Right atrium auricular region (tissue), 2 donors: ENCODE measurements at regions not wholly inside any gene's neighbourhood (a gene's known extent, or its start where the extent isn't known, plus 50 kb on each side); places are given as distances from the start of the nearest gene placed in this dataset.

Experiments
- DNase-seq: peaks from one replicate; pipeline ENCODE4 v3.0.0-alpha.2; 2019; ENCODE audit warnings: low spot score
- H3K27ac ChIP-seq, 2 donors: fragments of 200-600 bp; sonication (generic); 1 replicate in 1 of 2; 2 replicates in 1 of 2; pipeline ENCODE4 v1.5.1; 2016 to 2019
- H3K27me3 ChIP-seq, 2 donors: fragments of 200-600 bp; sonication (generic); one replicate each; pipeline versions ENCODE4 v1.5.1 to v1.6.0; 2017 to 2019
- H3K36me3 ChIP-seq: fragments of 200-600 bp; sonication (generic); one replicate; pipeline ENCODE4 v1.5.1; 2016
- H3K4me1 ChIP-seq, 2 donors: fragments of 200-600 bp; sonication (generic); one replicate each; pipeline versions ENCODE4 v1.5.1 to v1.6.0; 2017 to 2019
- H3K4me3 ChIP-seq, 2 donors: fragments of 200-600 bp; sonication (generic); 1 replicate in 1 of 2; 2 replicates in 1 of 2; pipeline ENCODE4 v1.5.1; 2017 to 2019; ENCODE audit warnings: mild to moderate bottlenecking in 1 of 2, moderate library complexity in 1 of 2
- H3K9me3 ChIP-seq, 2 donors: fragments of 200-600 bp; sonication (generic); one replicate each; pipeline ENCODE4 v1.5.1; 2019
- TF ChIP-seq, protein P1 (sequence below), 2 donors: fragments of 200-600 bp; sonication (generic); IDR thresholded peaks; one replicate each; pipeline ENCODE4 v1.5.1; 2019; ENCODE audit warnings: antibody characterized with exemption in 2 of 2

DNA sequence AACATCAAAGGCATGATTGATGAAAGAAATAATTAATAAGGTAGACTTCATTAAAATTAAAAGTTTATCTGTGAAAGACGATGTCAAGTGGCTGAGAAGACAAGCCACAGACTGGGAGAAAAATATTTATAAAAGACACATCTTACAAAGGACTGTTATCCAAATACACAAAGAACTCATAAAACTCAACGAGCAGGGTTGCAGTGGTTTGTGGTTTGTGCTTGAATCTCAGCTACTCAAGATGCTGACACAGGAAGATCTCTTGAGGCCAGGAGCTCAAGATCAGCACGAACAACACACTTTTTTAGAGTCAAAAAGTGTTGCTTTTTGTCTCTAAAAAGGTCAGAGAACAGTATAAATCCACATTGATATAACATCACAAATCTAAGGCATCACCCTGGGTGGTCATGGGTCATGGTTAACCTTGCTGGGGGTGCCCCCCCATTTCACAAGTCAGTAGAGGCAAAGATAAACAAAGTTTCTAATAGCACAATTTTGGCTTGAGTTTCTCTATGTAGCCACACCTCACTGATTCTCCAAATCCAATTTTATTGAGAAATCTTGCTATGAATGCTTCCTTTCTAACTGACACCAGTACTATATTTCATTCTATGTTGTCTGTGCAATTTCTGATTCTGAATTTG, 342.9 kb upstream of the RPS23 start:
- Histone ChIP-seq H3K9me3 (no peaks in the 10 kb centered on the region), H3K27ac (no peak overlapping the region), H3K4me3 (no peak overlapping the region), H3K4me1 (no peaks in the 10 kb centered on the region), H3K36me3 (no peaks in the 10 kb centered on the region), H3K27me3 (no peaks in the 10 kb centered on the region)
- no peak for DNase-seq
- TF ChIP-seq, protein P1, sequence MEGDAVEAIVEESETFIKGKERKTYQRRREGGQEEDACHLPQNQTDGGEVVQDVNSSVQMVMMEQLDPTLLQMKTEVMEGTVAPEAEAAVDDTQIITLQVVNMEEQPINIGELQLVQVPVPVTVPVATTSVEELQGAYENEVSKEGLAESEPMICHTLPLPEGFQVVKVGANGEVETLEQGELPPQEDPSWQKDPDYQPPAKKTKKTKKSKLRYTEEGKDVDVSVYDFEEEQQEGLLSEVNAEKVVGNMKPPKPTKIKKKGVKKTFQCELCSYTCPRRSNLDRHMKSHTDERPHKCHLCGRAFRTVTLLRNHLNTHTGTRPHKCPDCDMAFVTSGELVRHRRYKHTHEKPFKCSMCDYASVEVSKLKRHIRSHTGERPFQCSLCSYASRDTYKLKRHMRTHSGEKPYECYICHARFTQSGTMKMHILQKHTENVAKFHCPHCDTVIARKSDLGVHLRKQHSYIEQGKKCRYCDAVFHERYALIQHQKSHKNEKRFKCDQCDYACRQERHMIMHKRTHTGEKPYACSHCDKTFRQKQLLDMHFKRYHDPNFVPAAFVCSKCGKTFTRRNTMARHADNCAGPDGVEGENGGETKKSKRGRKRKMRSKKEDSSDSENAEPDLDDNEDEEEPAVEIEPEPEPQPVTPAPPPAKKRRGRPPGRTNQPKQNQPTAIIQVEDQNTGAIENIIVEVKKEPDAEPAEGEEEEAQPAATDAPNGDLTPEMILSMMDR (IDR thresholded peaks at IDR 0.05), result no peak

DNA sequence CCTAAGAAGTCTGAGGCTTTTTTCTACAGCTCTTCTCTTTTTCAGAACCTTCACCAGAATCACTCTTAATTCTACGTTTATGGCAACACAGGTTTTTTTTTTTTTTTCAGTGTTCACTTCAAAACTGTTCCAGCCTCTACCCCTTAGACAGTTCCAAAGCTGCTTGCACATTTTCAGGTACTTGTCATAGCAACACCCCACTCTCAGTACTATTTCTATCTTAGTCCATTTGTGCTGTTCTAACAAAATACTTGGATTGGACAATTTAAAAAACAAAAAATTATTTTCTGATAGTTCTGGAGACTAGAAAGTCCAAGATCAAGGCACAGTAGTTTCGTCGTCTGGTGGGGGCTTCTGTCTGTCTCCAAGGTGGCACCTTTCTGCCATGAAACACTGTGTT, 340.9 kb upstream of the RPS23 start:
- Histone ChIP-seq H3K27ac (no peak overlapping the region), H3K27me3 (no peaks in the 10 kb centered on the region), H3K9me3 (no peaks in the 10 kb centered on the region), H3K4me1 (no peaks in the 10 kb centered on the region), H3K36me3 (no peaks in the 10 kb centered on the region), H3K4me3 (no peak overlapping the region)
- no peak for DNase-seq
- TF ChIP-seq, protein P1 (IDR thresholded peaks at IDR 0.05), result no peak

- no peak overlapping the region for H3K27ac ChIP-seq
- no peaks in the 10 kb centered on the region for H3K4me1 ChIP-seq
- no peaks in the 10 kb centered on the region for H3K27me3 ChIP-seq
- TF ChIP-seq, protein P1 (IDR thresholded peaks at IDR 0.05), result no peak
- H3K36me3 ChIP-seq, result no peaks in the 10 kb centered on the region
- DNase-seq, result no peak
- no peaks in the 10 kb centered on the region for H3K9me3 ChIP-seq
- no peak overlapping the region for H3K4me3 ChIP-seq
Measured at GRCh38 chr5:82614706-82615105, 336.6 kb upstream of the RPS23 start.

DNA sequence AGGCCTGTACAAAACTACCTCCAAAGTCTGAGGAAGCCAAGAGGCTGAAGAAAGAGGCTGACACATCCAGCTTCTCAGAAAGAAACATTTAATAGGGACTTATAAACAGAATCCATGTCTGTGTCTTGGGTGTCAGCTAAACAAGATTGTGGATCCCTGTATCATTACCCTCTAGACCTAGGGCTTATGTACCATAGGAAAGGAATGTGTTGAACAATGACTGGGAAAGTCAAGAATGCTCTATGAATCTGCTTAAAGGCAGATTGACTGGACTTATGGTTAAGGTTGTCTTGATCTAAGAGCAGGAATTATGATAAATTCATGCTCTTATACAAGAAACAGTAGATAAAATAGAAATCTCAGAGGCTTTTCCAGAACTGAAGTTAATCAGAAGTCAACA, 335.7 kb upstream of the RPS23 start:
- no peak overlapping the region for H3K4me3 ChIP-seq
- H3K4me1 ChIP-seq, result no peaks in the 10 kb centered on the region
- H3K9me3 ChIP-seq, result no peaks in the 10 kb centered on the region
- TF ChIP-seq, protein P1 (IDR thresholded peaks at IDR 0.05), result no peak
- H3K36me3 ChIP-seq, result no peaks in the 10 kb centered on the region
- no peak for DNase-seq
- H3K27ac ChIP-seq, result no peak overlapping the region
- H3K27me3 ChIP-seq, result no peaks in the 10 kb centered on the region

- Histone ChIP-seq H3K27me3 (no peaks in the 10 kb centered on the region), H3K4me1 (no peaks in the 10 kb centered on the region), H3K4me3 (no peak overlapping the region), H3K27ac (no peak overlapping the region), H3K36me3 (no peaks in the 10 kb centered on the region), H3K9me3 (no peaks in the 10 kb centered on the region)
- no peak for DNase-seq
- TF ChIP-seq, protein P1 (IDR thresholded peaks at IDR 0.05), result no peak
Measured at GRCh38 chr5:82610686-82611085, 332.5 kb upstream of the RPS23 start.

DNA sequence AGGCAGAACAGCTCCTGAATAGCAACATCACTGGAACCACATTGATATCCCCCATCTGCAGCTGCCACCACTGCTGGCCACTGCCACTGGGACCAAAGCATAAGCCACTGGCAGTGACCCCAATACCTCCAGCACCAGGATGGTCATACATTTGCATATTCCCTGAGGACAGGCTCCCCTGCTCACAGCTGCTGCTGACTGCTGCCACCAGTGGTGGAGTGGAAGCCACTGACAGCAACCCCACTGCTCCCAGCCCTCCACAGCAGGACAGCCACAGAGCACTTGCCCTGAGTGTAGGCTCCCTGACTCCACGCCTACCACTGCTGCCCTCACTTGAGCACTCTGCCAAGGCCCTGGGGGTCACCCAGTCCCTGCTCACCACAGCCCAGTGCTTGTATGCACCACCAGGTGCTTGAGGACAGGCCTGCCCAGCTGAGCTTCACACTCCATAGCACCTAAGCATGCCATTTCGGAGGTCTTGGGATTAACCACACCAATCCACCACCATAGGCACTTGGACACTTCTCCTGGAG, 327.4 kb upstream of the RPS23 start:
- Histone ChIP-seq H3K9me3 (no peaks in the 10 kb centered on the region), H3K4me3 (no peak overlapping the region), H3K27me3 (no peaks in the 10 kb centered on the region), H3K4me1 (no peaks in the 10 kb centered on the region), H3K36me3 (no peaks in the 10 kb centered on the region), H3K27ac (no peak overlapping the region)
- no peak for DNase-seq
- TF ChIP-seq, protein P1 (IDR thresholded peaks at IDR 0.05), result no peak
